Body of pancreas (tissue), 4 donors: ENCODE measurements at regions not wholly inside any gene's neighbourhood (a gene's known extent, or its start where the extent isn't known, plus 50 kb on each side); places are given as distances from the start of the nearest gene placed in this dataset.

ENCODE experiments used
- ATAC-seq: fragments of 150-250 bp; one replicate; pipeline ENCODE4 v1.9.1; 2016
- DNase-seq, 4 donors: peaks; one replicate each; pipeline ENCODE4 v3.0.0-alpha.2; 2019
- H3K27ac ChIP-seq, 4 donors: fragments of 200-600 bp; sonication (generic); 1 replicate in 3 of 4; 2 replicates in 1 of 4; pipeline versions ENCODE4 v1.5.1 to v1.6.1; 2016 to 2019; ENCODE audit warnings: mild to moderate bottlenecking in 1 of 4, mixed read lengths in 1 of 4, moderate library complexity in 1 of 4
- H3K27me3 ChIP-seq, 2 donors: fragments of 200-600 bp; sonication (generic); one replicate each; pipeline ENCODE4 v1.6.0; 2016; ENCODE audit warnings: mild to moderate bottlenecking in 1 of 2
- H3K36me3 ChIP-seq, 2 donors: fragments of 200-600 bp; sonication (generic); replicated peaks in 1 of 2; 2 replicates each; pipeline ENCODE4 v1.5.1; 2016; ENCODE audit warnings: low read depth in 2 of 2; ENCODE audit not compliant: insufficient read depth in 1 of 2
- H3K4me1 ChIP-seq: fragments of 200-600 bp; sonication (generic); one replicate; pipeline ENCODE4 v1.6.0; 2016
- H3K4me3 ChIP-seq, 2 donors: fragments of 200-600 bp; sonication (generic); 1 replicate in 1 of 2; 2 replicates in 1 of 2; pipeline ENCODE4 v1.5.1; 2016 to 2019
- H3K9me3 ChIP-seq, 3 donors: fragments of 200-600 bp; sonication (generic); 1 replicate in 2 of 3; 2 replicates in 1 of 3; pipeline ENCODE4 v1.5.1; 2016
- POLR2A ChIP-seq, 3 donors: fragments of 450-650 bp; IDR thresholded peaks; one replicate each; pipeline ENCODE4 v1.6.1; 2016; ENCODE audit warnings: antibody characterized with exemption in 3 of 3, mild to moderate bottlenecking in 2 of 3
- whole genome bisulfite sequencing, 2 donors: methylation state at CpG; one replicate each; pipeline ENCODE4 v1.1.5; 2017; 5-methylcytosine and 5-hydroxymethylcytosine counted together
- intact Hi-C: fragments of 100-400 bp; cut with DNase I; formaldehyde crosslinking; loops from one replicate; pipeline ENCODE4 v1.15.1; 2023
- TF ChIP-seq, protein P1 (sequence below), 7 experiments: fragments of 450-650 bp in 4 of 7; fragments of 200-600 bp in 3 of 7; sonication (generic) in 3 of 7; IDR thresholded peaks; one replicate each; pipeline ENCODE4 v1.5.1; 2016 to 2019; ENCODE audit warnings: antibody characterized with exemption in 7 of 7

DNA sequence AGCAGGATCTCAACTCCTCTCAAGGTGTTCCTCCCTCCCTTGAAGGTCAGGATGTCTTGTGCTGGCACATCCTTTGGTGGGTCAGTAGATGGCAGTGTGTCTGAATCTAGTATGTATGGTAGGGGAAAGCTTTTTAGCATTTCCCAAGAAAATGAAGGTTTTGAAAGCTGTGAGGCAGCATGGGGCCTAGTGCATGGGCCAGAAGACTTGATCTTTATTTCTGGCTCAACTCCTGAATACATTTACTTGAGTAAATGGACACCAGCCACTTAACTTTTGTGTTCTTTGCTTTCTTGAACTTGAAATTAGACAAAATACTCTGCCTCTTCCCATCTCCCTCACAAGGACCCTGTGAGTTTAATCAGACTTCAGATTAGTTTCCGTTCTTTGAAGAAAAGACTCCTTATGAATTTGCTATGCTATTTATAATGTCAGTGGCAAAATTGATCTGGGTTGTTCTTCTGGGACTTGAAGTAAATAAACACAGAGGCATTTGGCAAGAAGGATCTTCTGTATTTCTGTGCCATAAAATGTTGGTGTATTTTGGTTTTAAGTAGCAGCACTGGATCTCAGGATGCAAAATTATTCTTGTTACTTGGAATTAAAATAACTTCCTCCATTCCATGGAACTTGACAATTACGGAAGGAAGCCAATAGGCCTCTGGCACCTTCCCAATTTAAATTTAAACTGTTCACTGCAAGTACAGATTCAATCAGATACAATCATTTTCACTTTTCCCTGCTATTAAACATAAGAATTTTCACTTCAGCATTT lies 288.8 kb downstream of the CASP12 start:
- Histone ChIP-seq H3K9me3 (no peaks in the 10 kb centered on the region), H3K4me3 (no peak overlapping the region), H3K27me3 (no peaks in the 10 kb centered on the region), H3K36me3 (no peaks in the 10 kb centered on the region), H3K4me1 (peaks cover 12% of the 10 kb centered on the region), H3K27ac (no peak overlapping the region)
- TF ChIP-seq, protein P1, sequence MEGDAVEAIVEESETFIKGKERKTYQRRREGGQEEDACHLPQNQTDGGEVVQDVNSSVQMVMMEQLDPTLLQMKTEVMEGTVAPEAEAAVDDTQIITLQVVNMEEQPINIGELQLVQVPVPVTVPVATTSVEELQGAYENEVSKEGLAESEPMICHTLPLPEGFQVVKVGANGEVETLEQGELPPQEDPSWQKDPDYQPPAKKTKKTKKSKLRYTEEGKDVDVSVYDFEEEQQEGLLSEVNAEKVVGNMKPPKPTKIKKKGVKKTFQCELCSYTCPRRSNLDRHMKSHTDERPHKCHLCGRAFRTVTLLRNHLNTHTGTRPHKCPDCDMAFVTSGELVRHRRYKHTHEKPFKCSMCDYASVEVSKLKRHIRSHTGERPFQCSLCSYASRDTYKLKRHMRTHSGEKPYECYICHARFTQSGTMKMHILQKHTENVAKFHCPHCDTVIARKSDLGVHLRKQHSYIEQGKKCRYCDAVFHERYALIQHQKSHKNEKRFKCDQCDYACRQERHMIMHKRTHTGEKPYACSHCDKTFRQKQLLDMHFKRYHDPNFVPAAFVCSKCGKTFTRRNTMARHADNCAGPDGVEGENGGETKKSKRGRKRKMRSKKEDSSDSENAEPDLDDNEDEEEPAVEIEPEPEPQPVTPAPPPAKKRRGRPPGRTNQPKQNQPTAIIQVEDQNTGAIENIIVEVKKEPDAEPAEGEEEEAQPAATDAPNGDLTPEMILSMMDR (IDR thresholded peaks at IDR 0.05): peak in 6 of 7 experiments; percentile 51 to 61 (median 54)
- no peak for TF ChIP-seq POLR2A (IDR thresholded peaks at IDR 0.05)
- 14 to 18% methylated on average over 2 of the region's 2 CpGs for WGBS, 2 donors
- ATAC-seq (peak; percentile 75), DNase-seq (peak; percentile 12 to 34 (median 21))
- intact Hi-C loops: no loop called here

- intact Hi-C loops: no loop called here
- H3K9me3 ChIP-seq: no peaks in the 10 kb centered on the region
- no peak overlapping the region for H3K4me3 ChIP-seq
- WGBS, 2 donors: 85 to 92% methylated on average over 4 of the region's 4 CpGs
- no peaks in the 10 kb centered on the region for H3K4me1 ChIP-seq
- H3K27ac ChIP-seq: no peak overlapping the region
- ATAC-seq (no peak), DNase-seq (no peak)
- H3K36me3 ChIP-seq: no peaks in the 10 kb centered on the region
- H3K27me3 ChIP-seq: no peaks in the 10 kb centered on the region
- TF ChIP-seq, protein P1 (IDR thresholded peaks at IDR 0.05): no peak
- TF ChIP-seq POLR2A (IDR thresholded peaks at IDR 0.05): no peak
These were observed 295.6 kb downstream of the CASP12 start for GRCh38 chr11:104602643-104603042.

GRCh38 chr11:104594228-104594958 lies 303.9 kb downstream of the CASP12 start:
- ATAC-seq (no peak), DNase-seq (no peak)
- H3K36me3 ChIP-seq: no peaks in the 10 kb centered on the region
- intact Hi-C loops: no loop called here
- TF ChIP-seq, protein P1 (IDR thresholded peaks at IDR 0.05): no peak
- TF ChIP-seq POLR2A (IDR thresholded peaks at IDR 0.05): no peak
- no peaks in the 10 kb centered on the region for H3K4me1 ChIP-seq
- H3K27me3 ChIP-seq: no peaks in the 10 kb centered on the region
- H3K4me3 ChIP-seq: no peak overlapping the region
- H3K9me3 ChIP-seq: no peaks in the 10 kb centered on the region
- WGBS, 2 donors: 93 to 96% methylated on average over 2 of the region's 2 CpGs
- no peak overlapping the region for H3K27ac ChIP-seq

GRCh38 chr11:104588970-104589369 lies 309.3 kb downstream of the CASP12 start:
- intact Hi-C loops: no loop called here
- Histone ChIP-seq H3K36me3 (no peaks in the 10 kb centered on the region), H3K4me1 (no peaks in the 10 kb centered on the region), H3K27me3 (no peaks in the 10 kb centered on the region), H3K4me3 (no peak overlapping the region), H3K9me3 (no peaks in the 10 kb centered on the region), H3K27ac (no peak overlapping the region)
- ATAC-seq: no peak
- 24 to 35% methylated on average over 1 of the region's 1 CpG for WGBS, 2 donors
- no peak for DNase-seq
- no peak for TF ChIP-seq POLR2A (IDR thresholded peaks at IDR 0.05)
- TF ChIP-seq, protein P1 (IDR thresholded peaks at IDR 0.05): no peak
